OCI-LY1 (cell line): ENCODE measurements at regions not wholly inside any gene's neighbourhood (a gene's known extent, or its start where the extent isn't known, plus 50 kb on each side); places are given as distances from the start of the nearest gene placed in this dataset.

Experiments
- EZH2 ChIP-seq: fragments of 200-600 bp; sonication (generic), shearing (Covaris generic); IDR thresholded peaks from 2 replicates; pipeline ENCODE4 v1.8.0; 2017; ENCODE audit warnings: borderline replicate concordance, mixed run types, mild to moderate bottlenecking, antibody characterized with exemption, low read length, moderate library complexity, mixed read lengths
- TF ChIP-seq, protein P1 (sequence below): fragments of 200-600 bp; sonication (generic), shearing (Covaris generic); IDR thresholded peaks from 2 replicates; pipeline ENCODE4 v1.5.1; 2017; ENCODE audit warnings: mild to moderate bottlenecking, antibody characterized with exemption, low read length, moderate library complexity, mixed read lengths

DNA sequence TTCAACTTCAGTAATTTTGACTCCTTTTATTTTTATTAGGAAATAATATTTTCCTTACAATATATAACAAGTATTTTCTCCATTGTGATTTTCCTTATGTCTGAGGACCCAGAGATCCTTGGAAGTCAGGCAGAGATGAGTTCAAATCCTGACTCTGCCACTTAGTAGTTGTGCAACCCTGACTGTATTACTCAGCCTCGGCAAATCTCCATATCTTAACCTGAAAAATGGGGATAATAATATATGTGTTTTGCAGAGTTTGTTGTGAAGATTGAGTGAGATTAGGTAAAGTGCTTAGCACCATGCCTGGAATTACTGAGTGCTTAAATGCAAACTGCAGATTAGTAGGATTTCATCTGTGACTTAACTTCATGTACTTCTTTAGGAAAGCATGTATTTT is 120.5 kb upstream of the KLF14 start:
- TF ChIP-seq, protein P1, sequence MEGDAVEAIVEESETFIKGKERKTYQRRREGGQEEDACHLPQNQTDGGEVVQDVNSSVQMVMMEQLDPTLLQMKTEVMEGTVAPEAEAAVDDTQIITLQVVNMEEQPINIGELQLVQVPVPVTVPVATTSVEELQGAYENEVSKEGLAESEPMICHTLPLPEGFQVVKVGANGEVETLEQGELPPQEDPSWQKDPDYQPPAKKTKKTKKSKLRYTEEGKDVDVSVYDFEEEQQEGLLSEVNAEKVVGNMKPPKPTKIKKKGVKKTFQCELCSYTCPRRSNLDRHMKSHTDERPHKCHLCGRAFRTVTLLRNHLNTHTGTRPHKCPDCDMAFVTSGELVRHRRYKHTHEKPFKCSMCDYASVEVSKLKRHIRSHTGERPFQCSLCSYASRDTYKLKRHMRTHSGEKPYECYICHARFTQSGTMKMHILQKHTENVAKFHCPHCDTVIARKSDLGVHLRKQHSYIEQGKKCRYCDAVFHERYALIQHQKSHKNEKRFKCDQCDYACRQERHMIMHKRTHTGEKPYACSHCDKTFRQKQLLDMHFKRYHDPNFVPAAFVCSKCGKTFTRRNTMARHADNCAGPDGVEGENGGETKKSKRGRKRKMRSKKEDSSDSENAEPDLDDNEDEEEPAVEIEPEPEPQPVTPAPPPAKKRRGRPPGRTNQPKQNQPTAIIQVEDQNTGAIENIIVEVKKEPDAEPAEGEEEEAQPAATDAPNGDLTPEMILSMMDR = no peak
- no peak for TF ChIP-seq EZH2
